A673 (cell line): ENCODE measurements at regions not wholly inside any gene's neighbourhood (a gene's known extent, or its start where the extent isn't known, plus 50 kb on each side); places are given as distances from the start of the nearest gene placed in this dataset.

Experiments used
- EZH2 ChIP-seq: fragments of 200-600 bp; sonication (generic); IDR thresholded peaks from 2 replicates; pipeline ENCODE4 v1.6.1; 2017; ENCODE audit warnings: borderline replicate concordance, low read depth, mild to moderate bottlenecking, mixed read lengths, antibody characterized with exemption, low read length; ENCODE audit not compliant: poor library complexity, severe bottlenecking
- TF ChIP-seq, protein P1 (sequence below): fragments of 300-800, 200-600 bp; sonication (generic); conservative IDR thresholded peaks from 2 replicates; pipeline ENCODE4 v1.5.1; 2017; ENCODE audit warnings: low read depth, mild to moderate bottlenecking, antibody characterized with exemption, low read length, moderate library complexity, mixed read lengths

DNA sequence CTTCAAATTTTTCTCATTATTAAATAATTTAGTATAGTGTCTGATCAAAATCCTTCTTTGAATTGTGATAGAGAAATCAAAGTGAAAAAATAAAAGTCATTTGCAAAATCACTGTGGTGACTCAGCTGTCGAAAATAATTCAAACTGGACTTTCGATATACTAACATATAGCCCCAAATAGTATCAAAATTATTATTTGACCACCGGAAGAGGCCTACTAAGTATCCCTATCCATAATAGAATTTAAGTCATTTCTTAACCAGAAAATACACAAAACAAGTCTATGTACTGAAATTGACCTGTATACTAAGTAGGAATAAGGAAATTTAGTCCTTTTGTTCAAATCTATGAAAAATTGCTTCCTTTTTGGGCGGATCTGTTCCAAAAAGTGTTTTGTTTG, 180.7 kb downstream of the MRPL39 start:
- TF ChIP-seq, protein P1, sequence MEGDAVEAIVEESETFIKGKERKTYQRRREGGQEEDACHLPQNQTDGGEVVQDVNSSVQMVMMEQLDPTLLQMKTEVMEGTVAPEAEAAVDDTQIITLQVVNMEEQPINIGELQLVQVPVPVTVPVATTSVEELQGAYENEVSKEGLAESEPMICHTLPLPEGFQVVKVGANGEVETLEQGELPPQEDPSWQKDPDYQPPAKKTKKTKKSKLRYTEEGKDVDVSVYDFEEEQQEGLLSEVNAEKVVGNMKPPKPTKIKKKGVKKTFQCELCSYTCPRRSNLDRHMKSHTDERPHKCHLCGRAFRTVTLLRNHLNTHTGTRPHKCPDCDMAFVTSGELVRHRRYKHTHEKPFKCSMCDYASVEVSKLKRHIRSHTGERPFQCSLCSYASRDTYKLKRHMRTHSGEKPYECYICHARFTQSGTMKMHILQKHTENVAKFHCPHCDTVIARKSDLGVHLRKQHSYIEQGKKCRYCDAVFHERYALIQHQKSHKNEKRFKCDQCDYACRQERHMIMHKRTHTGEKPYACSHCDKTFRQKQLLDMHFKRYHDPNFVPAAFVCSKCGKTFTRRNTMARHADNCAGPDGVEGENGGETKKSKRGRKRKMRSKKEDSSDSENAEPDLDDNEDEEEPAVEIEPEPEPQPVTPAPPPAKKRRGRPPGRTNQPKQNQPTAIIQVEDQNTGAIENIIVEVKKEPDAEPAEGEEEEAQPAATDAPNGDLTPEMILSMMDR: no peak
- no peak for TF ChIP-seq EZH2
